ENCODE measurements at regions not wholly inside any gene's neighbourhood (a gene's known extent, or its start where the extent isn't known, plus 50 kb on each side); places are given as distances from the start of the nearest gene placed in this dataset.

- no peak for TF ChIP-seq CTCF (conservative IDR thresholded peaks at IDR 0.05; ENCODE audit: control insufficient read depth, insufficient read depth, low read depth, low read length)
- DNase-seq (ENCODE audit: low read depth) = peak; percentile 3
- H3K4me3 ChIP-seq (ENCODE audit: control insufficient read depth, low read depth, low read length) = no peak overlapping the region
Measured at GRCh38 chr13:82847595-82847994, 1034.7 kb downstream of the SLITRK1 start.

GRCh38 chr13:82833923-82834322, 1048.4 kb downstream of the SLITRK1 start:
- TF ChIP-seq CTCF (conservative IDR thresholded peaks at IDR 0.05; ENCODE audit: control insufficient read depth, insufficient read depth, low read depth, low read length) = no peak
- DNase-seq (ENCODE audit: low read depth) = peak; percentile 42
- no peak overlapping the region for H3K4me3 ChIP-seq (ENCODE audit: control insufficient read depth, low read depth, low read length)

- no peak overlapping the region for H3K4me3 ChIP-seq (ENCODE audit: control insufficient read depth, low read depth, low read length)
- no peak for TF ChIP-seq CTCF (conservative IDR thresholded peaks at IDR 0.05; ENCODE audit: control insufficient read depth, insufficient read depth, low read depth, low read length)
- DNase-seq (ENCODE audit: low read depth) = no peak
Measured at GRCh38 chr13:82829040-82829439, 1053.2 kb downstream of the SLITRK1 start.

GRCh38 chr13:82827724-82828123, 1054.5 kb downstream of the SLITRK1 start:
- no peak for TF ChIP-seq CTCF (conservative IDR thresholded peaks at IDR 0.05; ENCODE audit: control insufficient read depth, insufficient read depth, low read depth, low read length)
- no peak overlapping the region for H3K4me3 ChIP-seq (ENCODE audit: control insufficient read depth, low read depth, low read length)
- no peak for DNase-seq (ENCODE audit: low read depth)

- TF ChIP-seq CTCF (conservative IDR thresholded peaks at IDR 0.05; ENCODE audit: control insufficient read depth, insufficient read depth, low read depth, low read length) = no peak
- H3K4me3 ChIP-seq (ENCODE audit: control insufficient read depth, low read depth, low read length) = no peak overlapping the region
- DNase-seq (ENCODE audit: low read depth) = no peak
Measured at GRCh38 chr13:82822935-82823334, 1059.3 kb downstream of the SLITRK1 start.

- DNase-seq (ENCODE audit: low read depth) = no peak
- no peak for TF ChIP-seq CTCF (conservative IDR thresholded peaks at IDR 0.05; ENCODE audit: control insufficient read depth, insufficient read depth, low read depth, low read length)
- no peak overlapping the region for H3K4me3 ChIP-seq (ENCODE audit: control insufficient read depth, low read depth, low read length)
Measured at GRCh38 chr13:82817133-82817532, 1065.1 kb downstream of the SLITRK1 start.

GRCh38 chr13:82815791-82816190, 1066.5 kb downstream of the SLITRK1 start:
- H3K4me3 ChIP-seq (ENCODE audit: control insufficient read depth, low read depth, low read length) = no peak overlapping the region
- no peak for TF ChIP-seq CTCF (conservative IDR thresholded peaks at IDR 0.05; ENCODE audit: control insufficient read depth, insufficient read depth, low read depth, low read length)
- DNase-seq (ENCODE audit: low read depth) = no peak

All from fibroblast of mammary gland (primary cell).